Transverse colon (tissue), 4 donors: ENCODE measurements at regions not wholly inside any gene's neighbourhood (a gene's known extent, or its start where the extent isn't known, plus 50 kb on each side); places are given as distances from the start of the nearest gene placed in this dataset.
"Not testable (repeated sequence)": the region's sequence is repeated elsewhere in the genome, so short reads cannot be mapped to it uniquely, and the experiment has no call there.

Experiments
- DNase-seq: peaks from one replicate; pipeline ENCODE4 v3.0.0-alpha.2; 2019
- H3K27ac ChIP-seq, 4 donors: fragments of 200-600 bp; sonication (generic); 2 replicates each; pipeline ENCODE4 v1.5.1; 2016 to 2018; ENCODE audit warnings: inconsistent platforms in 4 of 4
- H3K27me3 ChIP-seq: fragments of 200-600 bp; sonication (generic); 2 replicates; pipeline ENCODE4 v1.5.1; 2017; ENCODE audit warnings: inconsistent platforms
- H3K36me3 ChIP-seq, 4 donors: fragments of 200-600 bp; sonication (generic); 2 replicates each; pipeline ENCODE4 v1.5.1; 2017 to 2019; ENCODE audit warnings: inconsistent platforms in 4 of 4
- H3K4me1 ChIP-seq, 4 donors: fragments of 200-600 bp; sonication (generic); 2 replicates each; pipeline ENCODE4 v1.5.1; 2017 to 2020; ENCODE audit warnings: inconsistent platforms in 4 of 4
- H3K4me3 ChIP-seq, 4 donors: fragments of 200-600 bp; sonication (generic); 1 replicate in 1 of 4; 2 replicates in 3 of 4; pipeline versions ENCODE4 v1.5.1 to v1.6.1; 2017 to 2019; ENCODE audit warnings: inconsistent platforms in 4 of 4
- H3K9me3 ChIP-seq, 2 donors: fragments of 200-600 bp; sonication (generic); 2 replicates each; pipeline ENCODE4 v1.5.1; 2017 to 2019; ENCODE audit warnings: inconsistent platforms in 2 of 2
- EP300 ChIP-seq: sonication (generic); formaldehyde crosslinking; IDR thresholded peaks from one replicate; pipeline ENCODE4 v1.6.1; 2017; ENCODE audit warnings: antibody characterized with exemption, low read depth
- POLR2A ChIP-seq: fragments of 450-650 bp; IDR thresholded peaks from one replicate; pipeline ENCODE4 v1.6.1; 2016; ENCODE audit warnings: antibody characterized with exemption, mild to moderate bottlenecking, moderate library complexity
- POLR2AphosphoS5 ChIP-seq, 3 donors: sonication (generic); formaldehyde crosslinking; IDR thresholded peaks; one replicate each; pipeline ENCODE4 v1.6.1; 2016; ENCODE audit warnings: antibody characterized with exemption in 3 of 3
- WGBS, 2 donors: methylation state at CpG; one replicate each; pipeline ENCODE4 v1.1.5; 2018; ENCODE audit warnings: low coverage in 1 of 2; 5-methylcytosine and 5-hydroxymethylcytosine counted together
- in situ Hi-C, 4 donors: fragments of 200-750 bp; cut with MboI; loops; one replicate each; pipeline versions ENCODE4 v1.15.0 to v1.15.1; 2017; ENCODE audit warnings: low sequenced_read_pairs in 3 of 4, low pct_ligation_motif_present in 1 of 4, low pct_unique_long_range_greater_than_20kb in 1 of 4
- intact Hi-C: fragments of 100-400 bp; cut with DNase I; formaldehyde crosslinking; loops from one replicate; pipeline ENCODE4 v1.15.1; 2023; ENCODE audit warnings: low total_unique reads
- TF ChIP-seq, protein P1 (sequence below), 5 experiments: fragments of 200-600 bp in 3 of 5; fragments of 450-650 bp in 2 of 5; sonication (generic) in 3 of 5; IDR thresholded peaks; 1 replicate in 2 of 5; 2 replicates in 3 of 5; pipeline ENCODE4 v1.5.1; 2016 to 2017; ENCODE audit warnings: antibody characterized with exemption in 5 of 5, inconsistent platforms in 3 of 5, mild to moderate bottlenecking in 2 of 5, moderate library complexity in 1 of 5

DNA sequence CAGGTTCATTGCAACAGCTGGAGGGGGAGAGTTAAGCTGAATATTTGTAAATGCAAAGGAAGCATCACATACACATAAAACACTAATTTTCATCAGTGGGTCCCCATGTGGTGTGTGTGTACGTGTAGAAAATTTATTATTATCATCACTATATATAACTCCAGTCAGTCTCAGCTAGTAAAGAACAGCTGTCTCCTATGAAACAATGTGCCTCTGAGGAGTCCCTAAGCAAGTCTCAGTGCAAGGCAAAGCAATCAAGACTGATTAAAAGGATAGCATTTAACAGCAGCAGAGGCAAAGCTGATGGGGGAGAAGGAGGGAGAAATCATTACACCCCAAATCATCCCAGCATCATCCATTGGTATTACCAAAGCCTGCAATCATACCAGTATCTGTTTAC, 104.2 kb upstream of the MARCHF11 start:
- WGBS, 2 donors: 57 to 100% methylated on average over 1 of the region's 1 CpG
- Histone ChIP-seq H3K27me3 (no peaks in the 10 kb centered on the region), H3K27ac (no peak overlapping the region), H3K4me1 (no peaks in the 10 kb centered on the region), H3K36me3 (no peaks in the 10 kb centered on the region), H3K9me3 (no peaks in the 10 kb centered on the region), H3K4me3 (no peak overlapping the region)
- intact Hi-C loops: no loop called here
- TF ChIP-seq EP300 (no peak), POLR2A (no peak), POLR2AphosphoS5 (IDR thresholded peaks at IDR 0.05) (no peak)
- TF ChIP-seq, protein P1, sequence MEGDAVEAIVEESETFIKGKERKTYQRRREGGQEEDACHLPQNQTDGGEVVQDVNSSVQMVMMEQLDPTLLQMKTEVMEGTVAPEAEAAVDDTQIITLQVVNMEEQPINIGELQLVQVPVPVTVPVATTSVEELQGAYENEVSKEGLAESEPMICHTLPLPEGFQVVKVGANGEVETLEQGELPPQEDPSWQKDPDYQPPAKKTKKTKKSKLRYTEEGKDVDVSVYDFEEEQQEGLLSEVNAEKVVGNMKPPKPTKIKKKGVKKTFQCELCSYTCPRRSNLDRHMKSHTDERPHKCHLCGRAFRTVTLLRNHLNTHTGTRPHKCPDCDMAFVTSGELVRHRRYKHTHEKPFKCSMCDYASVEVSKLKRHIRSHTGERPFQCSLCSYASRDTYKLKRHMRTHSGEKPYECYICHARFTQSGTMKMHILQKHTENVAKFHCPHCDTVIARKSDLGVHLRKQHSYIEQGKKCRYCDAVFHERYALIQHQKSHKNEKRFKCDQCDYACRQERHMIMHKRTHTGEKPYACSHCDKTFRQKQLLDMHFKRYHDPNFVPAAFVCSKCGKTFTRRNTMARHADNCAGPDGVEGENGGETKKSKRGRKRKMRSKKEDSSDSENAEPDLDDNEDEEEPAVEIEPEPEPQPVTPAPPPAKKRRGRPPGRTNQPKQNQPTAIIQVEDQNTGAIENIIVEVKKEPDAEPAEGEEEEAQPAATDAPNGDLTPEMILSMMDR (IDR thresholded peaks at IDR 0.05): no peak
- in situ Hi-C loops: no loop called here
- DNase-seq: no peak

- in situ Hi-C loops, intact Hi-C loops, H3K27ac ChIP-seq, H3K27me3 ChIP-seq, H3K4me1 ChIP-seq, H3K9me3 ChIP-seq, DNase-seq, H3K36me3 ChIP-seq, H3K4me3 ChIP-seq: not testable (repeated sequence)
- WGBS, 2 donors: 92% methylated on average over 14 of the region's 28 CpGs; no CpG with 5 or more reads in 1 of the 2 donors
These were observed 97.3 kb upstream of the MARCHF11 start for GRCh38 chr5:16276859-16277258.

DNA sequence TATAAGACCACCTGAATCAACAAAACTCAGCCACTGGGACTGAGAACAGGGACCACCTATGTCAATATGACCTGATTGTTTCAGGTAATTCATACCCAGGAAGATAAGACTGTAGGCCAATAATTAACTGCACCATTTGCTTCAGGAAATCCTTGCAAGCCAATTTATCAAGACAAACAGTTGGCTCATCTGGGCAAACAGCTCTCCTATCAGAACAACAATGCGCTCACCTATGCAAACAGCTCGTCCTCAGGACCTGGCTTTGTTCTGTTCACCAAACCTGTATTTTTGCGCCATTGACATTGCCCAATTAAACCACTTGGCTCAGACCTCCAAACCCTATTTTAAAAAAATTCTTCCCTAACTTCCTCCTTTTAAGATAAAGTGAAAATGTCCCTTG, 92.3 kb upstream of the MARCHF11 start:
- DNase-seq: no peak
- Histone ChIP-seq H3K4me3 (no peak overlapping the region), H3K36me3 (no peaks in the 10 kb centered on the region), H3K9me3 (no peaks in the 10 kb centered on the region), H3K4me1 (no peaks in the 10 kb centered on the region), H3K27ac (no peak overlapping the region), H3K27me3 (no peaks in the 10 kb centered on the region)
- 35 to 67% methylated on average over 3 of the region's 3 CpGs for WGBS, 2 donors
- in situ Hi-C loops: no loop called here
- intact Hi-C loops: no loop called here
- TF ChIP-seq POLR2A (no peak), EP300 (no peak), POLR2AphosphoS5 (IDR thresholded peaks at IDR 0.05) (no peak)
- TF ChIP-seq, protein P1 (IDR thresholded peaks at IDR 0.05): no peak

- in situ Hi-C loops: no loop called here
- 71 to 84% methylated on average over 6 of the region's 6 CpGs for WGBS, 2 donors
- H3K27me3 ChIP-seq: no peaks in the 10 kb centered on the region
These were observed 85.5 kb upstream of the MARCHF11 start for GRCh38 chr5:16265141-16265540.

GRCh38 chr5:16260000-16260399, 80.4 kb upstream of the MARCHF11 start:
- no peak for DNase-seq
- TF ChIP-seq EP300 (no peak), POLR2AphosphoS5 (IDR thresholded peaks at IDR 0.05) (no peak), POLR2A (no peak)
- TF ChIP-seq, protein P1 (IDR thresholded peaks at IDR 0.05): no peak
- Histone ChIP-seq H3K27me3 (no peaks in the 10 kb centered on the region), H3K36me3 (no peaks in the 10 kb centered on the region), H3K4me1 (no peaks in the 10 kb centered on the region), H3K27ac (no peak overlapping the region), H3K9me3 (no peaks in the 10 kb centered on the region), H3K4me3 (no peak overlapping the region)
- intact Hi-C loops: no loop called here
- 72 to 73% methylated on average over 2 of the region's 2 CpGs for WGBS, 2 donors
- in situ Hi-C loops: no loop called here

More at GRCh38 chr5:16265141-16265540, 85.5 kb upstream of the MARCHF11 start:
- Histone ChIP-seq H3K27ac (no peak overlapping the region), H3K4me3 (no peak overlapping the region), H3K9me3 (no peaks in the 10 kb centered on the region), H3K36me3 (no peaks in the 10 kb centered on the region), H3K4me1 (no peaks in the 10 kb centered on the region)
- TF ChIP-seq POLR2A (no peak), POLR2AphosphoS5 (IDR thresholded peaks at IDR 0.05) (no peak), EP300 (no peak)
- TF ChIP-seq, protein P1 (IDR thresholded peaks at IDR 0.05): no peak
- no peak for DNase-seq
- intact Hi-C loops: no loop called here
